PFSK-1 (cell line): ENCODE measurements at regions not wholly inside any gene's neighbourhood (a gene's known extent, or its start where the extent isn't known, plus 50 kb on each side); places are given as distances from the start of the nearest gene placed in this dataset.

Source experiments
- FOXP2 ChIP-seq: optimal IDR thresholded peaks from 2 replicates; pipeline ENCODE3; 2011; ENCODE audit warnings: borderline replicate concordance, control low read depth, inconsistent platforms; ENCODE audit not compliant: insufficient read depth; ENCODE audit errors: extremely low read length, extremely low read depth
- POLR2AphosphoS5 ChIP-seq: IDR thresholded peaks from 2 replicates; pipeline ENCODE4 v1.6.1; 2012; ENCODE audit warnings: low read depth, mild to moderate bottlenecking, control low read depth, low read length, moderate library complexity
- SIN3A ChIP-seq: IDR thresholded peaks from 2 replicates; pipeline ENCODE4 v1.6.1; 2012; ENCODE audit warnings: mild to moderate bottlenecking, low read length, moderate library complexity, borderline replicate concordance; ENCODE audit not compliant: insufficient read depth
- TAF1 ChIP-seq: IDR thresholded peaks from 2 replicates; pipeline ENCODE4 v1.6.1; 2012; ENCODE audit warnings: low read length, control low read depth, borderline replicate concordance; ENCODE audit not compliant: insufficient read depth
- TF ChIP-seq, protein P1 (sequence below), 2 experiments: IDR thresholded peaks; 2 replicates each; pipeline versions ENCODE4 v1.6.1 to v1.8.0; 2011 to 2012; ENCODE audit warnings: low read depth in 2 of 2, low read length in 2 of 2, control low read depth in 1 of 2, inconsistent platforms in 1 of 2, mild to moderate bottlenecking in 1 of 2, moderate library complexity in 1 of 2; ENCODE audit not compliant: insufficient read depth in 1 of 2

DNA sequence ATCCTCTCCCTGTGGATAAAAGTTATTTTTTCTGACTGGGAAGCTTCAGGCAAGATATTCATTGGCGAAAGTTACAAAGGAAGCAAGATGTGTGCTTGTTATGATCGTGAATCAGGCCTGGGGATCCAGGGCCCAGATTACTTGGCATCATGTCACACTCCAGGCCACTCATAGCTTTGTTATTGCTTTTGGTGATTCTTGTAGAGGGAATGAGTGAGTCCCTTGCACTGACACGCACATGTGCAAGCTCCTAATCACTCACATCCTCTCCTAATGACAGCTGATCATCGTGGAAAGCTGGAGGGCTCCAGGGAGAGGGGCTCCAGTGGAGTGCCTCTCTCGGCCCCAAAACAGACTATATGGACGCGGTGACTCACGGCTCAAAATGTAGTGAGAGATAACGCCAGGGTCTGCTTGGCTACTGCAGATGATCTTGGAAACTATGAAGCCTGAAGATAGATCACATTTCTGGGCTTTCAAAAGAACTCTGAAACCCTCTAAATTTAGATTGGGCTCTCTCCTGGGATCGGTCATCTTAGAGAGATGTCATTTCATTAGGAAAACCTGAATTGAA, 481.1 kb upstream of the USP24 start:
- TF ChIP-seq, protein P1, sequence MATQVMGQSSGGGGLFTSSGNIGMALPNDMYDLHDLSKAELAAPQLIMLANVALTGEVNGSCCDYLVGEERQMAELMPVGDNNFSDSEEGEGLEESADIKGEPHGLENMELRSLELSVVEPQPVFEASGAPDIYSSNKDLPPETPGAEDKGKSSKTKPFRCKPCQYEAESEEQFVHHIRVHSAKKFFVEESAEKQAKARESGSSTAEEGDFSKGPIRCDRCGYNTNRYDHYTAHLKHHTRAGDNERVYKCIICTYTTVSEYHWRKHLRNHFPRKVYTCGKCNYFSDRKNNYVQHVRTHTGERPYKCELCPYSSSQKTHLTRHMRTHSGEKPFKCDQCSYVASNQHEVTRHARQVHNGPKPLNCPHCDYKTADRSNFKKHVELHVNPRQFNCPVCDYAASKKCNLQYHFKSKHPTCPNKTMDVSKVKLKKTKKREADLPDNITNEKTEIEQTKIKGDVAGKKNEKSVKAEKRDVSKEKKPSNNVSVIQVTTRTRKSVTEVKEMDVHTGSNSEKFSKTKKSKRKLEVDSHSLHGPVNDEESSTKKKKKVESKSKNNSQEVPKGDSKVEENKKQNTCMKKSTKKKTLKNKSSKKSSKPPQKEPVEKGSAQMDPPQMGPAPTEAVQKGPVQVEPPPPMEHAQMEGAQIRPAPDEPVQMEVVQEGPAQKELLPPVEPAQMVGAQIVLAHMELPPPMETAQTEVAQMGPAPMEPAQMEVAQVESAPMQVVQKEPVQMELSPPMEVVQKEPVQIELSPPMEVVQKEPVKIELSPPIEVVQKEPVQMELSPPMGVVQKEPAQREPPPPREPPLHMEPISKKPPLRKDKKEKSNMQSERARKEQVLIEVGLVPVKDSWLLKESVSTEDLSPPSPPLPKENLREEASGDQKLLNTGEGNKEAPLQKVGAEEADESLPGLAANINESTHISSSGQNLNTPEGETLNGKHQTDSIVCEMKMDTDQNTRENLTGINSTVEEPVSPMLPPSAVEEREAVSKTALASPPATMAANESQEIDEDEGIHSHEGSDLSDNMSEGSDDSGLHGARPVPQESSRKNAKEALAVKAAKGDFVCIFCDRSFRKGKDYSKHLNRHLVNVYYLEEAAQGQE (IDR thresholded peaks at IDR 0.05; ENCODE audit: insufficient read depth in 1 of 2, low read depth in 2 of 2, low read length in 2 of 2): no peak
- TF ChIP-seq POLR2AphosphoS5: no peak
- no peak for TF ChIP-seq FOXP2

DNA sequence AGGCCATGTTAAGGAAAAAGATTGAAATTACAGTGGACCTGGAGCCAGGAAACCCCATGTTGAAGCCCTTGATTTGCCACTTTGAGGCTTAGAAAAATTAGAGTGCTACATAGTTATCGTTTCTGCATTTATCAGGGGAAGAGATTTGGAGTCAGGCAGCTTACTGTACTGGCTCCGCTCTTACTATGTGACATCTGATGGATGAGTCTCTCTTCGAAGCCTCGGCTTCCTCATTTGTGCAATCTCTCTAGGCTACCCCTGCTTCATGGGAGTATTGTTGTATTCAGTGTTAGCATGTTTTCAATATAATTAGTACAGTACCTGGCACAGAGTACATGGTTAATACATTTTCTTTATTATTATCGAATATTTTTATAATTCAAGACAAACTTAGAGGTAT, 480.4 kb upstream of the USP24 start:
- TF ChIP-seq TAF1 (no peak), SIN3A (no peak), POLR2AphosphoS5 (no peak), FOXP2 (no peak)
- TF ChIP-seq, protein P1 (IDR thresholded peaks at IDR 0.05; ENCODE audit: insufficient read depth in 1 of 2, low read depth in 2 of 2, low read length in 2 of 2): no peak

DNA sequence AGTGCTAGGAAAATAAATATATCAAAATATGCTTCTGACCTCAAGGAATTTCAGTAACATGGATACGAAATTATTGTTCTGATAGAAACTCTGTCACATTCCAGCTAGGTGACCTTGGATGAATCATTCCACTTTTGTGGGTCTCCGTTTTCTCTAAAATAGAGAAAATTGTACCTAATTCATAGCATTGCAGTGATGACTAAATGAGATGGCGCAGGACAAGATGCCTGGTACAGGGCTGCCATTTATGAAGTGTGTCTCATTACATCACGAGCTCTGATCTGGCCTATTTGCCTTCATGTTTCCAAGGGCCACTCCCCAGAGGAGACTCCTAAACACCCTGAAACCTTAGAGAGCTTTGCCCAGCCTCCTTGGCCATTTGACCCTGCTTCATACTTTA, 480.0 kb upstream of the USP24 start:
- TF ChIP-seq POLR2AphosphoS5: no peak
- TF ChIP-seq TAF1: no peak
- TF ChIP-seq FOXP2: no peak
- TF ChIP-seq, protein P1 (IDR thresholded peaks at IDR 0.05; ENCODE audit: insufficient read depth in 1 of 2, low read depth in 2 of 2, low read length in 2 of 2): no peak
- TF ChIP-seq SIN3A: no peak

DNA sequence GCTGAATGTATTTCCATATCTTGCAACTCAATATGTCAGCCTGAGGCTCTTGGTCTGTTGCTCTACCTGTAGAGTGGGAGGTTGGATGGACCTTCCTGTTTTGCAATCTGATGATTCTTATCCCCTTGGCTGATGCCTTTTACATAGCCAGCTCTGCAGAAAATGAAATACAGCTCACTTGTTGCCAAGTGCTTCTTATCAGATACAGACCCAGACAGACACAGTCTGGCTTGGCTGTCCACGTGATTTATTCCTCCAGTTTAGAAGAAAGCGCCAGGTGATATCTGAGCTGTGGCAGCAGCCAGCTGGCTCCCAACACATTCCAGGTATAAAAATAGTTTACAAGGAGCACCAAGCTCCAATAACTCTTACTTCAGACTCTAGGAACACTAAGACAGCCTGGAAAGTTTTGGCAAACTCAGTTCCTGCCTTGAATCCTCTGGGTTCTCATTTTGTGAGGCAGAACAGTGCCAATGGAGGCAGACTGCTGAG, 479.2 kb upstream of the USP24 start:
- TF ChIP-seq, protein P1 (IDR thresholded peaks at IDR 0.05; ENCODE audit: insufficient read depth in 1 of 2, low read depth in 2 of 2, low read length in 2 of 2): no peak
- TF ChIP-seq POLR2AphosphoS5 (no peak), FOXP2 (no peak), SIN3A (no peak), TAF1 (no peak)

DNA sequence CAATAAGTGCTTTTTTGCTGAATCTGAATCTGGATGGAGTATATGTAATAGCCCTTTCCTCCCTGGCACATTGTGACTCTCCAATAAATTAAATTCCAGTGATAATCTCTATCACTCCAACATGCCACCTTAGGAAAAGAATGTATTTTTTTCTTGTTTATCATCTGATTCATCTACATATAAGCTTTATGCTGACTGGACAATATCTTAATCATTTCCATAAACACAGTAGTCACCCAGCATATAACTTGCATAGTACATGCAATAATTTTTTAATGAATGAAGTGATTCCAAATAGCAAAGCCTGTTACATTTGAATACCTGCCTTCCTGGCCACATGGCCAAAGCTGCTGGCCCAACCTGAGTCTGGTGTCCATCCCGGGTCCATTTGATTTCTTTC, 477.6 kb upstream of the USP24 start:
- TF ChIP-seq, protein P1 (IDR thresholded peaks at IDR 0.05; ENCODE audit: insufficient read depth in 1 of 2, low read depth in 2 of 2, low read length in 2 of 2): no peak
- no peak for TF ChIP-seq POLR2AphosphoS5
- no peak for TF ChIP-seq TAF1
- no peak for TF ChIP-seq FOXP2
